ENCODE measurements at regions not wholly inside any gene's neighbourhood (a gene's known extent, or its start where the extent isn't known, plus 50 kb on each side); places are given as distances from the start of the nearest gene placed in this dataset.

GRCh38 chr3:82294609-82295008, 533.2 kb upstream of the GBE1 start:
- H3K4me1 Mint-ChIP-seq: no peaks in the 10 kb centered on the region
- ChIA-PET CTCF (no interaction called here), POLR2A (no interaction called here)

GRCh38 chr3:82293867-82294266, 532.4 kb upstream of the GBE1 start:
- Mint-ChIP-seq H3K4me1 (no peaks in the 10 kb centered on the region), H3K36me3 (ENCODE audit: low read depth) (no peaks in the 10 kb centered on the region), H3K27ac (no peak overlapping the region), H3K4me3 (no peak overlapping the region), H3K9me3 (peaks cover 5% of the 10 kb centered on the region), H3K27me3 (no peaks in the 10 kb centered on the region)
- POLR2A ChIA-PET: no interaction called here
- CTCF ChIA-PET: no interaction called here
- DNase-seq: no peak

More at GRCh38 chr3:82294609-82295008, 533.2 kb upstream of the GBE1 start:
- DNase-seq: no peak
- H3K27ac Mint-ChIP-seq: no peak overlapping the region
- no peak overlapping the region for H3K4me3 Mint-ChIP-seq
- H3K27me3 Mint-ChIP-seq: no peaks in the 10 kb centered on the region
- peaks cover 5% of the 10 kb centered on the region for H3K9me3 Mint-ChIP-seq
- H3K36me3 Mint-ChIP-seq (ENCODE audit: low read depth): no peaks in the 10 kb centered on the region

- no peaks in the 10 kb centered on the region for H3K4me1 Mint-ChIP-seq
Measured at GRCh38 chr3:82293435-82293834, 532.0 kb upstream of the GBE1 start.

GRCh38 chr3:82287562-82287961, 526.1 kb upstream of the GBE1 start:
- H3K4me3 Mint-ChIP-seq: no peak overlapping the region
- CTCF ChIA-PET: no interaction called here
- no peak overlapping the region for H3K27ac Mint-ChIP-seq
- H3K27me3 Mint-ChIP-seq: no peaks in the 10 kb centered on the region
- DNase-seq: no peak
- H3K4me1 Mint-ChIP-seq: no peaks in the 10 kb centered on the region
- no peaks in the 10 kb centered on the region for H3K36me3 Mint-ChIP-seq (ENCODE audit: low read depth)
- H3K9me3 Mint-ChIP-seq: peaks cover 16% of the 10 kb centered on the region
- POLR2A ChIA-PET: no interaction called here

More at GRCh38 chr3:82293435-82293834, 532.0 kb upstream of the GBE1 start:
- no peak for DNase-seq
- H3K9me3 Mint-ChIP-seq: peaks cover 7% of the 10 kb centered on the region
- H3K36me3 Mint-ChIP-seq (ENCODE audit: low read depth): no peaks in the 10 kb centered on the region
- CTCF ChIA-PET: no interaction called here
- POLR2A ChIA-PET: no interaction called here
- no peaks in the 10 kb centered on the region for H3K27me3 Mint-ChIP-seq
- H3K27ac Mint-ChIP-seq: no peak overlapping the region
- no peak overlapping the region for H3K4me3 Mint-ChIP-seq

GRCh38 chr3:82281205-82281604, 519.8 kb upstream of the GBE1 start:
- ChIA-PET CTCF (no interaction called here), POLR2A (no interaction called here)
- Mint-ChIP-seq H3K27ac (no peak overlapping the region), H3K4me1 (no peaks in the 10 kb centered on the region), H3K36me3 (ENCODE audit: low read depth) (no peaks in the 10 kb centered on the region), H3K4me3 (no peak overlapping the region), H3K27me3 (no peaks in the 10 kb centered on the region), H3K9me3 (peaks cover 3% of the 10 kb centered on the region)
- DNase-seq: no peak

- H3K27ac Mint-ChIP-seq: no peak overlapping the region
- H3K9me3 Mint-ChIP-seq: peaks cover 6% of the 10 kb centered on the region
- H3K4me1 Mint-ChIP-seq: no peaks in the 10 kb centered on the region
- H3K36me3 Mint-ChIP-seq (ENCODE audit: low read depth): no peaks in the 10 kb centered on the region
- ChIA-PET POLR2A (no interaction called here), CTCF (no interaction called here)
- H3K27me3 Mint-ChIP-seq: no peaks in the 10 kb centered on the region
- no peak for DNase-seq
- H3K4me3 Mint-ChIP-seq: no peak overlapping the region
Measured at GRCh38 chr3:82276992-82277391, 515.5 kb upstream of the GBE1 start.

GRCh38 chr3:82274897-82275296, 513.5 kb upstream of the GBE1 start:
- H3K4me1 Mint-ChIP-seq: no peaks in the 10 kb centered on the region
- H3K36me3 Mint-ChIP-seq (ENCODE audit: low read depth): no peaks in the 10 kb centered on the region
- peaks cover 15% of the 10 kb centered on the region for H3K9me3 Mint-ChIP-seq
- H3K4me3 Mint-ChIP-seq: no peak overlapping the region
- H3K27me3 Mint-ChIP-seq: no peaks in the 10 kb centered on the region
- no peak for DNase-seq
- CTCF ChIA-PET: no interaction called here
- H3K27ac Mint-ChIP-seq: no peak overlapping the region
- POLR2A ChIA-PET: no interaction called here

GRCh38 chr3:82265747-82266146, 504.3 kb upstream of the GBE1 start:
- H3K36me3 Mint-ChIP-seq (ENCODE audit: low read depth): no peaks in the 10 kb centered on the region
- DNase-seq: no peak
- H3K4me1 Mint-ChIP-seq: no peaks in the 10 kb centered on the region
- no peak overlapping the region for H3K27ac Mint-ChIP-seq
- peaks cover 8% of the 10 kb centered on the region for H3K9me3 Mint-ChIP-seq
- no peaks in the 10 kb centered on the region for H3K27me3 Mint-ChIP-seq
- POLR2A ChIA-PET: no interaction called here
- CTCF ChIA-PET: no interaction called here
- H3K4me3 Mint-ChIP-seq: no peak overlapping the region

GRCh38 chr3:82262193-82262592, 500.7 kb upstream of the GBE1 start:
- Mint-ChIP-seq H3K27ac (no peak overlapping the region), H3K36me3 (ENCODE audit: low read depth) (no peaks in the 10 kb centered on the region), H3K4me1 (no peaks in the 10 kb centered on the region), H3K4me3 (no peak overlapping the region), H3K27me3 (no peaks in the 10 kb centered on the region), H3K9me3 (peaks cover 9% of the 10 kb centered on the region)
- no peak for DNase-seq
- ChIA-PET POLR2A (no interaction called here), CTCF (no interaction called here)

- CTCF ChIA-PET: no interaction called here
- no peaks in the 10 kb centered on the region for H3K4me1 Mint-ChIP-seq
- H3K27me3 Mint-ChIP-seq: no peaks in the 10 kb centered on the region
- POLR2A ChIA-PET: no interaction called here
- H3K27ac Mint-ChIP-seq: no peak overlapping the region
- H3K36me3 Mint-ChIP-seq (ENCODE audit: low read depth): no peaks in the 10 kb centered on the region
- no peak overlapping the region for H3K4me3 Mint-ChIP-seq
- no peak for DNase-seq
- peaks cover 9% of the 10 kb centered on the region for H3K9me3 Mint-ChIP-seq
Measured at GRCh38 chr3:82261637-82262036, 500.2 kb upstream of the GBE1 start.

- H3K4me1 Mint-ChIP-seq: no peaks in the 10 kb centered on the region
- no peak overlapping the region for H3K4me3 Mint-ChIP-seq
- peaks cover 9% of the 10 kb centered on the region for H3K9me3 Mint-ChIP-seq
- no peak for DNase-seq
- H3K27me3 Mint-ChIP-seq: no peaks in the 10 kb centered on the region
- CTCF ChIA-PET: no interaction called here
- H3K36me3 Mint-ChIP-seq (ENCODE audit: low read depth): no peaks in the 10 kb centered on the region
- POLR2A ChIA-PET: no interaction called here
- H3K27ac Mint-ChIP-seq: no peak overlapping the region
Measured at GRCh38 chr3:82261013-82261412, 499.6 kb upstream of the GBE1 start.

GRCh38 chr3:82259994-82260393, 498.5 kb upstream of the GBE1 start:
- no peak for DNase-seq
- Mint-ChIP-seq H3K4me3 (no peak overlapping the region), H3K9me3 (peaks cover 9% of the 10 kb centered on the region), H3K36me3 (ENCODE audit: low read depth) (no peaks in the 10 kb centered on the region), H3K27me3 (no peaks in the 10 kb centered on the region), H3K4me1 (no peaks in the 10 kb centered on the region), H3K27ac (no peak overlapping the region)
- ChIA-PET POLR2A (no interaction called here), CTCF (no interaction called here)

GRCh38 chr3:82240322-82240721, 478.9 kb upstream of the GBE1 start:
- Mint-ChIP-seq H3K36me3 (ENCODE audit: low read depth) (no peaks in the 10 kb centered on the region), H3K4me1 (no peaks in the 10 kb centered on the region), H3K9me3 (no peaks in the 10 kb centered on the region), H3K27ac (no peak overlapping the region), H3K27me3 (no peaks in the 10 kb centered on the region), H3K4me3 (no peak overlapping the region)
- POLR2A ChIA-PET: no interaction called here
- no peak for DNase-seq
- CTCF ChIA-PET: no interaction called here

GRCh38 chr3:82236257-82236656, 474.8 kb upstream of the GBE1 start:
- no peak overlapping the region for H3K4me3 Mint-ChIP-seq
- no peaks in the 10 kb centered on the region for H3K36me3 Mint-ChIP-seq (ENCODE audit: low read depth)
- no peak for DNase-seq
- no peaks in the 10 kb centered on the region for H3K4me1 Mint-ChIP-seq
- no peaks in the 10 kb centered on the region for H3K27me3 Mint-ChIP-seq
- ChIA-PET POLR2A (no interaction called here), CTCF (no interaction called here)
- no peak overlapping the region for H3K27ac Mint-ChIP-seq
- no peaks in the 10 kb centered on the region for H3K9me3 Mint-ChIP-seq

GRCh38 chr3:82229397-82229796, 468.0 kb upstream of the GBE1 start:
- no peak for DNase-seq
- Mint-ChIP-seq H3K27me3 (no peaks in the 10 kb centered on the region), H3K9me3 (peaks cover 4% of the 10 kb centered on the region), H3K4me3 (no peak overlapping the region), H3K36me3 (ENCODE audit: low read depth) (no peaks in the 10 kb centered on the region), H3K4me1 (no peaks in the 10 kb centered on the region), H3K27ac (no peak overlapping the region)
- ChIA-PET CTCF (no interaction called here), POLR2A (no interaction called here)
